Amniotic stem cell (primary cell): ENCODE measurements at regions not wholly inside any gene's neighbourhood (a gene's known extent, or its start where the extent isn't known, plus 50 kb on each side); places are given as distances from the start of the nearest gene placed in this dataset.

Experiments
- DNase-seq: peaks from one replicate; lab custom pipeline; 2025; lab: John Stamatoyannopoulos, UW

DNA sequence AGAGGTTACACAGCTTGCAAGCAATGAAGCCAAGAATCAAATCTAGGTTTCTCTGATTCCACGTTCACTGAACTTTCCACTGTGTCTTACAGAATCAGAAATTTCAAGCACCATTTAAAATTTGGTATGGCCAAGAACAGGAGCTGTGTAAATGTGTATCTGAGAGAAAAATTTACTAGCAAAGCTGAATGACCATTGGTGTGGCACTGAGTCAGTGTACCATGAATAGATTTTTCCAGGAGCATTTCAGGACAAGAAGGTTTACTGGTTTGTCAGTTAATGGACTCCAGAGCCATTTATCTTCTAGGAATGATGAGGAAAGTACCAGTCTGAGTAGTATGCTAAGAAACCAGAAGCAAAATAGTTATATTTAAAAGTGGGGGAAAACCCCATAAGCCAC is 269.4 kb upstream of the FAT3 start:
- no peak for DNase-seq

GRCh38 chr11:91952056-91952455 is 272.6 kb upstream of the FAT3 start:
- DNase-seq: no peak

GRCh38 chr11:91947215-91947820 is 277.3 kb upstream of the FAT3 start:
- DNase-seq: no peak

GRCh38 chr11:91946397-91946951 is 278.1 kb upstream of the FAT3 start:
- no peak for DNase-seq

DNA sequence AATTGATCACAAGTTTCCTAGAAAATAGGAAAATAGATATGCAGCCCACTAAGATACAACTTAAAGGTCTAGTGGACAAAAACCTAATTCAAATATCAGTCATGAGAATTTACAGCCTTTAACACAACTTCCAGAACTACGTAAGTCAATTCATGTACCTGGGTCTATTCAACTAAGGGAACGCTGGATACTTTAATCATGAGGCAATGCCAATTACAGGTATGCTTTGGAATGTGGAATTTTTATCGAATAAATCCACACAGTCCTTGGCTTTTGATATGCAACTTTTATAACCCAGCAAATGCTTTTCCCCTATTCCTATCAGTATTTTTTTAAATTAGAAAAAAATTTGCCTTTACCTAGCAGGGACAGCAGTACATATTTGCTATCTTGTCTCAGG is 289.5 kb upstream of the FAT3 start:
- no peak for DNase-seq

- no peak for DNase-seq
These were observed 292.3 kb upstream of the FAT3 start for GRCh38 chr11:91932151-91932821.

DNA sequence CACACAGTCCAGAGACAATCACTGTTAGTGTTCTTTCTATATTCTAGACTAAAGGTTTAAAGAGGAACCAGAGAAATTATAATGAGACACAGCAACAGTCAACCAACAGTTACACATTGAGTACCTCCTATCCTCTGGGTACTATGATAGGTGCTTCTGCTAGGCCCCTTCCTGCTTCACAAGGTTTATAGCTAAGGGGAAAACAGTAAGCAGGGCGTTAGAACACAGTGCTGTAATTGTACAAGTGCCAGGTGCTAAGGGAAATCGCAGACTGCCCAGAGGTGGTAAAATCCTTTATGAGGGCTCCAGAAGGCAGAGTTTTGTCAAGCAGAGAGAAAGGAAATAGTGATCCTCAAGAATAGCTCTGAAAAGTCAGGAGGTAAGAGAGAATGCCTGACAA is 297.2 kb upstream of the FAT3 start:
- no peak for DNase-seq

GRCh38 chr11:91926965-91927364 is 297.7 kb upstream of the FAT3 start:
- no peak for DNase-seq

GRCh38 chr11:91922846-91923245 is 301.8 kb upstream of the FAT3 start:
- no peak for DNase-seq

DNA sequence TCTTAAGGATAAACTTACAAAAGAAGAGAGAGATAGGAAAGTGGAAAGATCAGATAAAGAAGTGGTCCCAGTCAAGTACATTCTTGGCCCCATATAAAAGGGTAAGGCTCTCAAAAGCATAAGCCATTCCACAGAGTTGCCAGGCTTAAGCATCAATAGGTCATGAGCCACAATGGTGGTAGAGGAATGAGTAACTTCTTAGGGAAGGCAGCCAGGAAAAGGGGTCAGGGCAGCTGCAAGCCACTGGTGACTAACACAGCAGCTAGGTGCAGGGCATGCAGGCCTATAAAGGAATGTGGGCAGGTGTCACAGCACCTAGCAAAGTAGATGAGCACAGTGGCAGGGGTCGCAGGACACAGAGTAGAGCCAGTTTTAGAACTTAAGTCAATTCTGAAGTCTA is 302.6 kb upstream of the FAT3 start:
- no peak for DNase-seq

- no peak for DNase-seq
These were observed 311.2 kb upstream of the FAT3 start for GRCh38 chr11:91913407-91913806.

DNA sequence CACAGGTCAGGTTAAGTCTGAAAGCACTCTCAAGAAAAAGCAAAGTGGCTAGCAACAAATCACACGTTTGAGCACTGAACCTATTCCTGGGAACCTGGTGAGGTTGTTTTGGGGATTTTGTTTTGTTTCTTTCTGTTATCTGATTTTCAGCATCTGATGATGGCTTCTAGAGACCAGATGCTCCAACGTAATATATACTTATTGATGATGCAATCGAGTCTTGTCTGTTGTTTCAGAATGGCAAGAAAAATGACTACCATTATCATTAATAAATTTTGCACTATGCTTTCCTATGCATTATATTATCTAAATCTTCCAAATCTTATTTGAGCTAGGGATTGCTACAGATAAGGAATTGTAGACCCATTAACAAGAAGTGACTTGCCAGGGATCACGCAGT is 312.3 kb upstream of the FAT3 start:
- no peak for DNase-seq

DNA sequence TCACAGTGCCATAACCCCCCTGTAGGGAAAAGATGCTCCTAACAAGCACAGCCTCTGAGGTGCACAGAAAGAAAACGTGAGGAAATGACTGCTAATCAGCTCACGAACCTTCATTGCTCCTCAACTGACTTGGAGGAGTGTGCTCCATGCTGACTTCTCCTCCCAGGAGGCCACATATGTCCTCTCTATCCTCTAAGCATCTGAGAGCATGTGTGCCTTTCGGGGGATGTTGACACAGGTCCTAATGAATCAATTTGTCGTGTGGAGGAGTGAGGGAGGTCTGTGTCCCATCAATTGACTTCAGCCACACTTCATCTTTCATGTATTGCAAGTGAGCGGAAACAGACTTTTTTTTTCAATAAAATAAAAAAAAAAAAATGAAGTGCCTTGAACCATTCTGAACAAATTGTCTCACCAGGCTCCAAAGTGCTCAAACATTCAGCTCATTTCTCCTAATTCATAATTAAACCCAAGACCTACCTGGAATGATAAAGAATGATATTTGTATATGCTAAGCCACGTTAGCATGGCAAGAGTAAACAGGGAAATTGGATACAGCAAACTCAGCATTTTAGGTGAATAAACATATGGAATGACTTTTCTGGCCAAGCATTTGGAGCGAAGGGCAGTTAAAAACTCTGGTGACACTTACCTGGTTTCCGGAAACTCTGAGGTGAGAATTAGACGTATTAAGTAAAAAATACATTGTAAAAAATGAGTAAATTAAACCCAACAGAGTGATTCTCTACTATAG is 317.6 kb upstream of the FAT3 start:
- no peak for DNase-seq

DNA sequence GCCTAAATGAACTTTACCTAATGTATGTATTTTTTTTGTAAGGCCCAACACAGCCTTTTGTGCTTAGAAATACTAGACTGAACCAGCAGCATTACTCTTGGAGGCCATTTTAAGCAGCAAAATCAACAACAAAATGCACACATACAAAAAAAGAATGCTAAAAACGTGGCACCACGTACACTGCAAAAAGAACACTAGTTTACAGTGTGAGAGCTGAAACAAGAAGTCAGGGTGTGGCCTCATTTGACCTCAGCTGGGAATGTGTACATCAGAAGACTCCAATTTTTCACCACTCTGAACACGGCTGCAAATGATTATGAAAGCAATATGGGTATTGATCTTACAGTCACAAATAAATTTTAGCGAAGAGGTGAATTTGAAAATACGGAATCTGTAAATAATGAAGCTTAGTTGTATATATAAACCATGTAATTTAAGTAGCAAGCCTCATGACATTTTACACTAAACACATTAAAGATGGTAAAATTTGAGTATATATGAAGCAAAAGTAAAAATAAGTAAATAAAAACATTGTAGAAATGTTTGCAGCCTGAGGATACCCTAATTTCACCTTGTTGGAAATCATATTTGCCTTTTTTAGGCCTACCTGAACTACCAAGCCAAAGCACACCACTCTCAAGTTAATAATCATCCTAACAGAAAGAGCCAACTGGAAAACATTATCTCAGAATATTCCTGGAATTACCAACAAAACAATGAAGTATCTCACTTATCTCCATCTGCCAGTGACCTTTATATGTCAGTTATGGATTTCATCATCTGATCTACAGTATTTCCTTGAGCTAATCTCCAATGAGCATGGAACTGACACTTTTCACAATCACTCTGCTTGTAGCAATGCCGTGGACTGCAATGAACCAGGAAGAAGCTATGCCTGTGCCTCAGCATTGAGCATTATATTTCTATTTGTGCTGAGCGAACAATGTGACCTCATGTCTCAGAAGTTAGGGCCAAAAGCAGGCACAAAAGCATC is 319.5 kb upstream of the FAT3 start:
- no peak for DNase-seq

DNA sequence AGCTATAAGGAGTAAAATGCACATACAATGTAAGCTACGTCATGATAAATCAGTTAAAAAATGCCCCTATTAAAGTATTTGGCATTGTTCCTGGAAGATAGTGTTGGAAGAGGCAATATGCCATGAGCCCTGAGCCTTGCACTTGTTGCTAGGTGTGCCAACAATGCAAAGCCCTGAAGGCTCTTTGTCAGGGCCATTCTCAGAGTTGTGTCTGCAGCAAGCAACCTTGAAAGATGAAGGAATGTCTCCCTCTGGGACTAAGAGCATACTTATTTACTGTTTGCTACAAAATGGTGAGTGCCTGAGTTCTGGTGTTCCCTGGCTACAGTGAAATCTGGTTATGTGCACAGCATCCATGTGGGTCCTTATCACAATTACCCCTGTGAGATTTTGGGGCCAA is 322.3 kb upstream of the FAT3 start:
- no peak for DNase-seq

DNA sequence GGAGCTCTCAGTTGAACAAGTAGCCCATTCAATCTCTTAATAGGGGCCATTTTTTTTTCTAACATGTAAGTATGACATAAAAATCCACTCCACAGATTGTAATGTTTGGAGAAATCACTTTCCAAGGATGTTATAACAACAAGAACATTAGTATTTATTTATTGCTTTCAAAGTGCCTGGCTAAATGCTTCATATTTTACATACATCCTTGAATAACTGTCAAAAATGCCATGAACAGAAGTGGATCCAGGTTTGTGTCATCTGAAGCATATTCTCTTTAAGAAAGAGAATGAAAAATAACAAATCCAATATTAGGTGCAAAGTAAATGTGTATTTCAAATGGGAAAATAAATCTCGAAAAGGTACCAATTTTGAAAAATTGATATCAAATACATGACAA is 344.0 kb upstream of the FAT3 start:
- DNase-seq: no peak

DNA sequence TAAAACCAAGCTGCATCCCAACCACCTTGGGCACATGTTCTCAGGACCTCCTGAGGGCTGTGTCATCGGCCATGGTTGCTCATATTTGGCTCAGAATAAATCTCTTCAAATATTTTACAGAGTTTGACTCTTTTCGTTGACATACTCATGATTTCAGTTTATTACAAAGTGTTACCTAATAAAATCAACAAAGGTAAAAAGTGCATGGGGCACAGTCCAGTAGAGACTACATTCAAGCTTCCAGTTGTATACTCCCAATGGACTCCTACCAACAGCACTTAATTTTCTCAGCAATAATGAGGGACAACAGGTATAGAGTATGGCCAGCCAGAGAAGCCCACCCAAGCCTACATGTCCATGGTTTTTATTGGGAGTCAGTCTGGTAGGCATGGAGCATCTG is 347.9 kb upstream of the FAT3 start:
- no peak for DNase-seq

DNA sequence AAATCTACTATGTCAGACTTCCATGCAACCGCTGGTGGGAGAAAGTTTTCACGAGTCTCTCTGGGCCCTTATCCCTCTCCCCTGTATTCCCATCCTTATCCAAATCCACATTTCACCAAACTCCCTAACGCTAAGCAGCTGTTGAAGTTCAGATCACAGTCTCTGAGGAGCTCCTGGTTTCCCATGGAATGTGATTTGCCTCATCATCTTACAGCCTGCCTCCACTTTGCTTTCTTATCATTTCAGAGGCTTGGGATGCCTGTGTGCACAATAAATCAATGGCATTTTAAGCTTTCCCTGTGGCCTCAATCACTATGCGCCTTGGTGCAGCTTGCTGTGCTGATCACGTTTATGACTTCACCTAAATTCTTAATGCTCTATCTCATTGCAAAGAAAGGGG is 352.4 kb upstream of the FAT3 start:
- no peak for DNase-seq

DNA sequence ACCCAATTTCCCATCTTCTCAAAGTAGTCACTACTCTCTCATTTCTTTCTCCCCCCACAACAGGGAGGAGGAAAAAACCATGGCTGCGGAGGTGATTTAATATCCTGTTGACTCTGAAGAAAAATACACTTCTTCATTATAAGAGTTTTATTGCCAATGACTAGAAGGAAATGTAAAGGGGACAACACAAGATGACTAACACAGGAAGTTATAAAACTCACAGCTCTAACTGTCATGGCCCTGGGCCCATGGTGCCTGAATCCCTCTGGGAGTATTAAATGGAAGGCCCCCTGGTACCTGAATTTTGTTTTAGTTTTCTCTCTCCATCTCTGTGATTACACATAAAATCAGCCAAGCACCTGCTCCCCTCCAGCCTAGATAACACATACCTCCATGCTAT is 352.8 kb upstream of the FAT3 start:
- DNase-seq: no peak

GRCh38 chr11:91871048-91871447 is 353.6 kb upstream of the FAT3 start:
- DNase-seq: no peak

GRCh38 chr11:91869686-91870085 is 354.9 kb upstream of the FAT3 start:
- DNase-seq: no peak

- DNase-seq: no peak
These were observed 358.0 kb upstream of the FAT3 start for GRCh38 chr11:91866642-91867041.
